Natural killer cell (primary cell): ENCODE measurements at regions not wholly inside any gene's neighbourhood (a gene's known extent, or its start where the extent isn't known, plus 50 kb on each side); places are given as distances from the start of the nearest gene placed in this dataset.

Experiments
- ATAC-seq, 3 donors: fragments of 150-1000 bp in 2 of 3; fragments of 200-7000 bp in 1 of 3; cut with Tn5 transposase; 1 replicate in 1 of 3; 2 replicates in 2 of 3; pipeline ENCODE4 v1.10.0; 2021; ENCODE audit warnings: mild to moderate bottlenecking in 2 of 3, moderate library complexity in 2 of 3
- DNase-seq, 2 donors: peaks; one replicate each; pipeline versions ENCODE4 v3.0.0 to v3.0.0-alpha.2; 2013 to 2021; ENCODE audit warnings: mixed read lengths in 1 of 2
- H3K27ac ChIP-seq: one replicate; pipeline ENCODE4 v1.5.1; 2013; ENCODE audit warnings: mild to moderate bottlenecking, low read length
- H3K27me3 ChIP-seq: one replicate; pipeline ENCODE4 v1.6.1; 2013; ENCODE audit warnings: low read length; ENCODE audit not compliant: control insufficient read depth, insufficient read depth
- H3K36me3 ChIP-seq: one replicate; pipeline ENCODE4 v1.6.1; 2013; ENCODE audit warnings: low read length; ENCODE audit not compliant: control insufficient read depth, insufficient read depth
- H3K4me1 ChIP-seq: one replicate; pipeline ENCODE4 v1.6.1; 2013; ENCODE audit warnings: low read length; ENCODE audit not compliant: control insufficient read depth, insufficient read depth
- H3K4me3 ChIP-seq: one replicate; pipeline ENCODE4 v1.5.1; 2013; ENCODE audit warnings: low read length
- H3K9me3 ChIP-seq: one replicate; pipeline ENCODE4 v1.6.1; 2013; ENCODE audit warnings: low read length; ENCODE audit not compliant: control insufficient read depth, insufficient read depth
- H3K27ac Mint-ChIP-seq, 2 donors: one replicate each; pipeline ENCODE4 v1.8.0; 2022; ENCODE audit warnings: mild to moderate bottlenecking in 2 of 2, mixed read lengths in 2 of 2, moderate library complexity in 1 of 2
- H3K27me3 Mint-ChIP-seq, 2 donors: one replicate each; pipeline ENCODE4 v1.8.0; 2022; ENCODE audit warnings: low read depth in 2 of 2, mixed read lengths in 2 of 2
- H3K36me3 Mint-ChIP-seq: one replicate; pipeline ENCODE4 v1.8.0; 2022; ENCODE audit warnings: mixed read lengths
- H3K4me1 Mint-ChIP-seq, 2 donors: one replicate each; pipeline ENCODE4 v1.8.0; 2022; ENCODE audit warnings: mixed read lengths in 2 of 2
- H3K4me3 Mint-ChIP-seq: one replicate; pipeline ENCODE4 v1.8.0; 2022; ENCODE audit warnings: mild to moderate bottlenecking, moderate library complexity, mixed read lengths
- H3K9me3 Mint-ChIP-seq, 2 donors: one replicate each; pipeline ENCODE4 v1.8.0; 2022; ENCODE audit warnings: mixed read lengths in 2 of 2
- CTCF ChIP-seq: fragments of 200-600 bp; IDR thresholded peaks from one replicate; pipeline ENCODE4 v1.8.0; 2022; ENCODE audit warnings: antibody characterized with exemption
- WGBS: methylation state at CpG from one replicate; pipeline ENCODE4 v1.1.7; 2013; ENCODE audit warnings: missing lambda C conversion rate; ENCODE audit not compliant: insufficient coverage; 5-methylcytosine and 5-hydroxymethylcytosine counted together
- intact Hi-C: fragments of 100-400 bp; cut with micrococcal nuclease; formaldehyde crosslinking; loops from one replicate; pipeline ENCODE4 v1.14.2; 2022

DNA sequence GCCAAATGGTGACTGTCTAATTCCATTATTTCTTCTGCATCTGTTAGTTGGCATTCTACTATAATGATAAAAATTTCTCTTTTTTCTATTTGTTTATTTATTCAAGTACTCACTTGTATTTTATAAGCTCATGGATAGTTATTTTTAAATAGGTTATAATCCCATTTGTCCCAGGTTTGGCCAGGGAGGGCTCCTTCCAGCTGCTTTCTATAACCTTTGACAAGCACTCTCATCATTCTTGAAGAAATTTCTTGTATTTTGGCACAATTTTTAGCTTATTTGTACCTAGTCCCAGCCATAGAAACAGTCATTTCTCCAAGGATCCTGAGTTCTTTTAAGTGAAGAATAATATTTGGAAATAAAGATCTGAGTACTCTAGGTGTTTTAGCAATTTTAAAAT, 1038.6 kb upstream of the AGA start:
- H3K27me3 Mint-ChIP-seq, result no peaks in the 10 kb centered on the region
- Histone ChIP-seq H3K27me3 (no peaks in the 10 kb centered on the region), H3K27ac (no peak overlapping the region), H3K9me3 (no peaks in the 10 kb centered on the region), H3K36me3 (no peaks in the 10 kb centered on the region), H3K4me1 (no peaks in the 10 kb centered on the region), H3K4me3 (no peak overlapping the region)
- H3K4me1 Mint-ChIP-seq, result no peaks in the 10 kb centered on the region
- TF ChIP-seq CTCF, result no peak
- no peak overlapping the region for H3K27ac Mint-ChIP-seq
- no peak for DNase-seq
- no peak overlapping the region for H3K4me3 Mint-ChIP-seq
- no peak for ATAC-seq
- intact Hi-C loops, result no loop called here
- no peaks in the 10 kb centered on the region for H3K36me3 Mint-ChIP-seq
- peaks cover 14 to 19% of the 10 kb centered on the region in 2 donors for H3K9me3 Mint-ChIP-seq

GRCh38 chr4:178481564-178481963, 1039.3 kb upstream of the AGA start:
- Mint-ChIP-seq H3K9me3 (peaks cover 14 to 19% of the 10 kb centered on the region in 2 donors), H3K36me3 (no peaks in the 10 kb centered on the region), H3K4me1 (no peaks in the 10 kb centered on the region), H3K4me3 (no peak overlapping the region), H3K27me3 (no peaks in the 10 kb centered on the region), H3K27ac (no peak overlapping the region)
- Histone ChIP-seq H3K4me3 (no peak overlapping the region), H3K27me3 (no peaks in the 10 kb centered on the region), H3K4me1 (no peaks in the 10 kb centered on the region), H3K27ac (no peak overlapping the region), H3K9me3 (no peaks in the 10 kb centered on the region), H3K36me3 (no peaks in the 10 kb centered on the region)
- no peak for TF ChIP-seq CTCF
- DNase-seq (no peak), ATAC-seq (no peak)
- intact Hi-C loops, result no loop called here
- 89% methylated on average over 3 of the region's 3 CpGs for WGBS

GRCh38 chr4:178523038-178523437, 1080.8 kb upstream of the AGA start:
- TF ChIP-seq CTCF, result no peak
- no peak for DNase-seq
- intact Hi-C loops, result no loop called here

DNA sequence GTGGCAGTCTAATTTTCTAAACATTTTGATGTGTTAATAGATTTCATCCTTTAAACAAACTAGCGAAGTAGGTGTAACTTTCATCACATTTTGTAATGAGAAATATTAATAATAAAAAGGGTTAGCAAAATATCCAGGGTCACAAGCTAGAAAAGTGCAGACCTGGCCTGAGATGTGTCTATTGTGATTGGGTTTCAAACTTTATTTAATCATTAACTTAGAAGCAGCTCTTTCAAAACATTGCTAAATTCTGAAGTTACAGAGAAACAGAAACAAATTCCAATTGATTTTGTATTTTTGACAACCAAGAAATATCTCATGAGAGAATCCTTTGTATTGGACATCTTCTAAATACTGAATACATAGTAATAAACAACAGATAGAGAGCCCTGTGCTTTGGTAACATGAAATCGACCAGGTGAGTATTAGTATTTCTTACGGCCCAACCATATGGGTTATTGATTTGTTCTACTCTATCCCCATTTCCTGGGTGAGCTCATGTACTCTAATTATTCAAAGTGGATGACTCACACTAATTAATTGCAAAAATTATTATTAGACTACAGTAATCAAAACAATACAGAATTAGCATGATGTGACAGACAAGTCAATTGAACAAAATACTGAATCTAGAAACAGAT, 1093.8 kb upstream of the AGA start:
- Mint-ChIP-seq H3K9me3 (peaks cover 18 to 21% of the 10 kb centered on the region in 2 donors), H3K4me1 (no peaks in the 10 kb centered on the region), H3K27ac (no peak overlapping the region), H3K4me3 (no peak overlapping the region), H3K36me3 (peaks cover 7% of the 10 kb centered on the region), H3K27me3 (no peaks in the 10 kb centered on the region)
- DNase-seq (no peak), ATAC-seq (no peak)
- Histone ChIP-seq H3K27me3 (no peaks in the 10 kb centered on the region), H3K27ac (no peak overlapping the region), H3K4me3 (no peak overlapping the region), H3K36me3 (no peaks in the 10 kb centered on the region), H3K9me3 (no peaks in the 10 kb centered on the region), H3K4me1 (no peaks in the 10 kb centered on the region)
- 100% methylated on average over 1 of the region's 3 CpGs for WGBS
- no peak for TF ChIP-seq CTCF
- intact Hi-C loops, result no loop called here

More at GRCh38 chr4:178523038-178523437, 1080.8 kb upstream of the AGA start:
- H3K27me3 ChIP-seq, result no peaks in the 10 kb centered on the region
- ATAC-seq, result no peak
- no peaks in the 10 kb centered on the region for H3K36me3 ChIP-seq
- no peak overlapping the region for H3K27ac ChIP-seq
- Mint-ChIP-seq H3K4me1 (no peaks in the 10 kb centered on the region), H3K36me3 (no peaks in the 10 kb centered on the region), H3K27ac (no peak overlapping the region), H3K27me3 (no peaks in the 10 kb centered on the region), H3K4me3 (no peak overlapping the region), H3K9me3 (peaks cover 11 to 20% of the 10 kb centered on the region in 2 donors)
- H3K9me3 ChIP-seq, result no peaks in the 10 kb centered on the region
- no CpG with 5 or more reads among the region's 3 CpGs for WGBS
- H3K4me3 ChIP-seq, result no peak overlapping the region
- H3K4me1 ChIP-seq, result no peaks in the 10 kb centered on the region
